Nephron (organoid): ENCODE measurements at regions not wholly inside any gene's neighbourhood (a gene's known extent, or its start where the extent isn't known, plus 50 kb on each side); places are given as distances from the start of the nearest gene placed in this dataset.
"Not testable (repeated sequence)": the region's sequence is repeated elsewhere in the genome, so short reads cannot be mapped to it uniquely, and the experiment has no call there.

Source experiments
- H3K27ac Mint-ChIP-seq, 3 experiments: 2 replicates each; pipeline ENCODE4 v1.8.0; 2020; ENCODE audit warnings: mixed read lengths in 3 of 3, mild to moderate bottlenecking in 2 of 3, moderate library complexity in 1 of 3
- H3K27me3 Mint-ChIP-seq: 2 replicates; pipeline ENCODE4 v1.8.0; 2021; ENCODE audit warnings: low read depth, mild to moderate bottlenecking, moderate library complexity, mixed read lengths
- H3K36me3 Mint-ChIP-seq: 2 replicates; pipeline ENCODE4 v1.8.0; 2020; ENCODE audit warnings: low read depth, mixed read lengths
- H3K4me1 Mint-ChIP-seq: 2 replicates; pipeline ENCODE4 v1.8.0; 2020; ENCODE audit warnings: mixed read lengths
- H3K4me3 Mint-ChIP-seq, 3 experiments: 2 replicates each; pipeline ENCODE4 v1.8.0; 2020; ENCODE audit warnings: mild to moderate bottlenecking in 3 of 3, mixed read lengths in 3 of 3, moderate library complexity in 2 of 3
- H3K9me3 Mint-ChIP-seq: 2 replicates; pipeline ENCODE4 v1.8.0; 2020; ENCODE audit warnings: mixed read lengths
- CTCF ChIP-seq, 3 experiments: fragments of 200-600 bp; sonication (generic); IDR thresholded peaks; one replicate each; pipeline ENCODE4 v1.5.0; 2021; ENCODE audit warnings: antibody characterized with exemption in 3 of 3; ENCODE audit not compliant: unreplicated experiment in 3 of 3

GRCh38 chr2:47720559-47720958 lies 62.4 kb upstream of the MSH6 start:
- Mint-ChIP-seq H3K4me1 (peaks cover 9% of the 10 kb centered on the region), H3K4me3 (no peak overlapping the region), H3K9me3 (peaks cover 3% of the 10 kb centered on the region)

GRCh38 chr2:47720036-47720435 lies 62.9 kb upstream of the MSH6 start:
- Mint-ChIP-seq H3K27me3 (peaks cover 3% of the 10 kb centered on the region), H3K9me3 (peaks cover 3% of the 10 kb centered on the region), H3K4me1 (peaks cover 9% of the 10 kb centered on the region), H3K4me3 (no peak overlapping the region), H3K27ac (peak overlapping the region in 1 of 3 experiments; percentile 48), H3K36me3 (no peaks in the 10 kb centered on the region)
- TF ChIP-seq CTCF (IDR thresholded peaks at IDR 0.05; ENCODE audit: unreplicated experiment in 3 of 3), result no peak

More at GRCh38 chr2:47720559-47720958, 62.4 kb upstream of the MSH6 start:
- Mint-ChIP-seq H3K27ac (peak overlapping the region in 2 of 3 experiments; percentile 2 to 48), H3K27me3 (peaks cover 3% of the 10 kb centered on the region), H3K36me3 (no peaks in the 10 kb centered on the region)
- no peak for TF ChIP-seq CTCF (IDR thresholded peaks at IDR 0.05; ENCODE audit: unreplicated experiment in 3 of 3)

GRCh38 chr2:47719099-47719498 lies 63.8 kb upstream of the MSH6 start:
- Mint-ChIP-seq H3K4me3 (no peak overlapping the region), H3K27me3 (peaks cover 3% of the 10 kb centered on the region), H3K4me1 (peaks cover 9% of the 10 kb centered on the region), H3K27ac (no peak overlapping the region), H3K36me3 (no peaks in the 10 kb centered on the region), H3K9me3 (peaks cover 3% of the 10 kb centered on the region)
- no peak for TF ChIP-seq CTCF (IDR thresholded peaks at IDR 0.05; ENCODE audit: unreplicated experiment in 3 of 3)

- H3K27ac Mint-ChIP-seq, H3K9me3 Mint-ChIP-seq, H3K4me1 Mint-ChIP-seq, H3K27me3 Mint-ChIP-seq, H3K4me3 Mint-ChIP-seq, H3K36me3 Mint-ChIP-seq: not testable (repeated sequence)
Measured at GRCh38 chr2:47716307-47716706, 66.6 kb upstream of the MSH6 start.

- TF ChIP-seq CTCF (IDR thresholded peaks at IDR 0.05; ENCODE audit: unreplicated experiment in 3 of 3), result no peak
- peaks cover 3% of the 10 kb centered on the region for H3K9me3 Mint-ChIP-seq
- no peak overlapping the region for H3K4me3 Mint-ChIP-seq
- no peaks in the 10 kb centered on the region for H3K27me3 Mint-ChIP-seq
- no peaks in the 10 kb centered on the region for H3K36me3 Mint-ChIP-seq
- peaks cover 9% of the 10 kb centered on the region for H3K4me1 Mint-ChIP-seq
- H3K27ac Mint-ChIP-seq, result no peak overlapping the region
Measured at GRCh38 chr2:47715552-47715951, 67.4 kb upstream of the MSH6 start.

- peaks cover 10% of the 10 kb centered on the region for H3K27me3 Mint-ChIP-seq
- no peak overlapping the region for H3K27ac Mint-ChIP-seq
Measured at GRCh38 chr2:47708801-47709499, 74.0 kb upstream of the MSH6 start.

More at GRCh38 chr2:47708801-47709499, 74.0 kb upstream of the MSH6 start:
- Mint-ChIP-seq H3K9me3 (no peaks in the 10 kb centered on the region), H3K36me3 (no peaks in the 10 kb centered on the region), H3K4me1 (no peaks in the 10 kb centered on the region), H3K4me3 (no peak overlapping the region)
- TF ChIP-seq CTCF (IDR thresholded peaks at IDR 0.05; ENCODE audit: unreplicated experiment in 3 of 3), result no peak
